ENCODE measurements at regions not wholly inside any gene's neighbourhood (a gene's known extent, or its start where the extent isn't known, plus 50 kb on each side); places are given as distances from the start of the nearest gene placed in this dataset.
"Not testable (repeated sequence)": the region's sequence is repeated elsewhere in the genome, so short reads cannot be mapped to it uniquely, and the experiment has no call there.

DNA sequence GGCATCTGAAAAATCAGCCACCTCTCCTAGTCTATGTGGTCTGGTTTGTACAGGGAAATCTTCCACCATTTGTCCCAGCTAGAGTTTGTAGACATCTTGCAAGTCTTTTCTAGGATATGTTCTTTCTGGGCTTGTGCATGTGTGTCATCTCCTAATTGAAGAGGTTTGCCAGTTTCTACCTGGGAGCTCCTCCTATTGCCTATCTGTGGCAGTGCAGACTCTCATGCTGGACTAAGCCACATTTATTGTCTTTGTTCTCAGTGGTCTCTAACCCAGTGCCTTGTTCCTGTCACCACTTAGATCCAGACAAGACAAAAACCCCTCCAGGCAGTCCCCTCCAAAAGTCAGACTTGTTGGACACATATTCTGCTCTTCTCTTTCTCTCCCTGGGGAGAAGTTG lies 72.0 kb upstream of the MRPS9 start:
- Histone ChIP-seq H3K4me3 (ENCODE audit: low read depth, low read length) (no peak overlapping the region), H3K27me3 (no peaks in the 10 kb centered on the region), H3K4me1 (no peaks in the 10 kb centered on the region), H3K36me3 (no peaks in the 10 kb centered on the region), H3K9me3 (no peaks in the 10 kb centered on the region)
- TF ChIP-seq, protein P1, sequence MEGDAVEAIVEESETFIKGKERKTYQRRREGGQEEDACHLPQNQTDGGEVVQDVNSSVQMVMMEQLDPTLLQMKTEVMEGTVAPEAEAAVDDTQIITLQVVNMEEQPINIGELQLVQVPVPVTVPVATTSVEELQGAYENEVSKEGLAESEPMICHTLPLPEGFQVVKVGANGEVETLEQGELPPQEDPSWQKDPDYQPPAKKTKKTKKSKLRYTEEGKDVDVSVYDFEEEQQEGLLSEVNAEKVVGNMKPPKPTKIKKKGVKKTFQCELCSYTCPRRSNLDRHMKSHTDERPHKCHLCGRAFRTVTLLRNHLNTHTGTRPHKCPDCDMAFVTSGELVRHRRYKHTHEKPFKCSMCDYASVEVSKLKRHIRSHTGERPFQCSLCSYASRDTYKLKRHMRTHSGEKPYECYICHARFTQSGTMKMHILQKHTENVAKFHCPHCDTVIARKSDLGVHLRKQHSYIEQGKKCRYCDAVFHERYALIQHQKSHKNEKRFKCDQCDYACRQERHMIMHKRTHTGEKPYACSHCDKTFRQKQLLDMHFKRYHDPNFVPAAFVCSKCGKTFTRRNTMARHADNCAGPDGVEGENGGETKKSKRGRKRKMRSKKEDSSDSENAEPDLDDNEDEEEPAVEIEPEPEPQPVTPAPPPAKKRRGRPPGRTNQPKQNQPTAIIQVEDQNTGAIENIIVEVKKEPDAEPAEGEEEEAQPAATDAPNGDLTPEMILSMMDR (IDR thresholded peaks at IDR 0.05; ENCODE audit: low read depth, low read length), result no peak
- no peak for DNase-seq

DNA sequence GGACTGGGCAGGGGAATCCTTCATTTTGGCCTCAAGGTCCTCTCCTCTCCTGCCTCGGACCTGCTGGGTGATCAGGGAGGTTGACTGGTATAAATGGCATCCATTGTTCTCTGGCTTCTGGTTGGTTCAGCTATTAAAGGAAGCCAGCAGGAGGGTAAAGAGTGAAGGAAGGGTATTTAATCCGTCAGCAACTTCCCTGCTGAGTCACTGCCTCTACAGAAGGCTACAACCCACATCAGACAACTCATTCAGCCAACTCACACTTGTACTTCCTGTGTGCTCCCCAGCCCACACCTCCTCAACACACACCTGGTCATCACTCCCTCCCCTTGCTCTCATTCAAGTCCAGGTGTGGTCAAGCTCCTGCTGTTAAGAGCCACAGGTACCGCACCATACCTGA lies 68.3 kb upstream of the MRPS9 start:
- no peaks in the 10 kb centered on the region for H3K9me3 ChIP-seq
- TF ChIP-seq, protein P1 (IDR thresholded peaks at IDR 0.05; ENCODE audit: low read depth, low read length), result no peak
- H3K27me3 ChIP-seq, result no peaks in the 10 kb centered on the region
- H3K4me3 ChIP-seq (ENCODE audit: low read depth, low read length), result no peak overlapping the region
- H3K36me3 ChIP-seq, result no peaks in the 10 kb centered on the region
- H3K4me1 ChIP-seq, result no peaks in the 10 kb centered on the region
- DNase-seq, result no peak

DNA sequence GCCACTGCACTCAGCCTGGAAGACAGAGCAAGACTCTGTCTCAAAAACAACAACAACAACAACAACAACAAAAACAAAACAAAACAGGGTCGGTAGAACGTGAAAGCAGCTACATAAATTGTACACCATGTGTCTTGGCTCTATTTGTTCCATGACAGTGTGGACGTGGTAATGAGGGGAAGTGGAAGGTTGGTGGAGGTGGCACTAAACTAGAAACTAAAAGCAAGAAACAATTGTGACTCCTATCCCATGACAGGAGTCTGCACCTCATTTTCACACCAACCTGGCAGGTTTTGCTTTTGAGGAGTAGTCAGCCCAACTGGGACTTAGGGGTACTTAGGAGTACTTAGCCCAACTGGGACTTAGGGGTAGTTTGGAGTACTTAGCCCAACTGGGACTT lies 62.5 kb upstream of the MRPS9 start:
- no peak for DNase-seq
- Histone ChIP-seq H3K9me3 (no peaks in the 10 kb centered on the region), H3K4me3 (ENCODE audit: low read depth, low read length) (no peak overlapping the region), H3K27me3 (no peaks in the 10 kb centered on the region), H3K36me3 (no peaks in the 10 kb centered on the region), H3K4me1 (no peaks in the 10 kb centered on the region)
- TF ChIP-seq, protein P1 (IDR thresholded peaks at IDR 0.05; ENCODE audit: low read depth, low read length), result no peak

DNA sequence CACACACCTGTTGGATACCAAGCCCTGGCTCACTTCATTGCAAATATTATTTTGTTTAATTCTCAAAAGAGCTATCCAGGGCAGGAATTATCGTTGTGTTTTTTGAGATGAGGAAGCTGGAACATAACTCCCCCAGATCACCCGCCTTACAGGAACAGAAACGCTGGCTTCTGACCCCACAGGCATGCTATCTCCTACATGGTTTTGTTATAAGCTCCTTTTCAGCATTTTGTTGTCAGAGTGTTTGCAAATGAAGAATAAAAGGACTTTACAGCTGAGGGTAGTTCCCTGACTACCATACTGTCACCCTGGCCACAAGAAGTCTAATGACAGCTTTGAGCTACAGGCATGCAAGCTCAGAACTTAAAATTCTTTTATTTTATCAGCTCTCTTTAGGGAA lies 62.0 kb upstream of the MRPS9 start:
- H3K4me1 ChIP-seq, result no peaks in the 10 kb centered on the region
- no peak for DNase-seq
- TF ChIP-seq, protein P1 (IDR thresholded peaks at IDR 0.05; ENCODE audit: low read depth, low read length), result no peak
- no peaks in the 10 kb centered on the region for H3K9me3 ChIP-seq
- no peaks in the 10 kb centered on the region for H3K27me3 ChIP-seq
- no peak overlapping the region for H3K4me3 ChIP-seq (ENCODE audit: low read depth, low read length)
- H3K36me3 ChIP-seq, result no peaks in the 10 kb centered on the region

DNA sequence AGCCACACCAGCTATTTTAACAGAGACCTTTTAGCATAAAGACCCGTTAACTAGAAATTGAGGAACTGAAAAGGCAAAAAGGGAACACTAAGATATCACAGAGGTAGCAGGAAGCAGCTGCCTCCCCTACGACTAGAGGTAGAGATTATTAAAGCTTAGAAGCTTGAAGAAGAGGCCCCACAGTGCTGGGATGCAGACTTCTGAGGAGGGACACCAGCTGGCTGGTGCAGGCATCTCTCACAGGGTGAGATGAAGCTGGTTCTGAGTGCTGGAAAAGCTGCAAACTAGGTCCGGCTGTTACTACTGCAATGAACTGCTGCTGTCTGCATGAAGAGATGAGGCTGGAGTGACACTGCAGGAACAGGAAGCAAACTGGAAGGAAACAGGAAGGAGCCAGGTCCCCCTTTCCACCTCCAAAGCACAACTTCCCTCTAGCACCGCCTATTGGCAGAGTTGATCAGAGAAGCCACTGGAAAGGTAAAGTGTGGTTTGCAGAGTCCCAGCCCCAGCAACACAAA lies 61.2 kb upstream of the MRPS9 start:
- no peaks in the 10 kb centered on the region for H3K9me3 ChIP-seq
- peak; percentile 27 for DNase-seq
- H3K27me3 ChIP-seq, result no peaks in the 10 kb centered on the region
- H3K36me3 ChIP-seq, result no peaks in the 10 kb centered on the region
- H3K4me1 ChIP-seq, result no peaks in the 10 kb centered on the region
- TF ChIP-seq, protein P1 (IDR thresholded peaks at IDR 0.05; ENCODE audit: low read depth, low read length), result peak; percentile 44
- H3K4me3 ChIP-seq (ENCODE audit: low read depth, low read length), result no peak overlapping the region

DNA sequence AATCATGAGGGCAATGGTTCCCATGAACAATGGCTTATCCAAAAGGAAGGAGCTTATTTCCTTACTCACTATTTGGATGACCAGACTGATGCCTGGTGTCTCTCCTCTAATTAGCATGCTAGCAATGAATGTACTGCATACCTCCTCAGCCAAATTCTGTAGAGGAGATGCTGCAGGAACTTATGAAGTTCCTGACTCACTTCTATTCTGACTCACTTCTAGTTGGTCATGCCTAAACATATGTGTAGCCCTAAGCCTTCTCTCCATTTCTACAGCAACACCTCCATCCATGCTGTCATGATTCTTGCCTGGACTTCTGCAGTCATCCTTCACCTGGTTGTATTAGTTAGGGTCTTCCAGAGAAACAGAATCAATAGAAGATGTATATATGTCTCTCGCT lies 59.9 kb upstream of the MRPS9 start:
- TF ChIP-seq, protein P1 (IDR thresholded peaks at IDR 0.05; ENCODE audit: low read depth, low read length), result no peak
- H3K4me3 ChIP-seq (ENCODE audit: low read depth, low read length), result no peak overlapping the region
- no peaks in the 10 kb centered on the region for H3K27me3 ChIP-seq
- H3K9me3 ChIP-seq, result no peaks in the 10 kb centered on the region
- no peaks in the 10 kb centered on the region for H3K36me3 ChIP-seq
- no peak for DNase-seq
- no peaks in the 10 kb centered on the region for H3K4me1 ChIP-seq

DNA sequence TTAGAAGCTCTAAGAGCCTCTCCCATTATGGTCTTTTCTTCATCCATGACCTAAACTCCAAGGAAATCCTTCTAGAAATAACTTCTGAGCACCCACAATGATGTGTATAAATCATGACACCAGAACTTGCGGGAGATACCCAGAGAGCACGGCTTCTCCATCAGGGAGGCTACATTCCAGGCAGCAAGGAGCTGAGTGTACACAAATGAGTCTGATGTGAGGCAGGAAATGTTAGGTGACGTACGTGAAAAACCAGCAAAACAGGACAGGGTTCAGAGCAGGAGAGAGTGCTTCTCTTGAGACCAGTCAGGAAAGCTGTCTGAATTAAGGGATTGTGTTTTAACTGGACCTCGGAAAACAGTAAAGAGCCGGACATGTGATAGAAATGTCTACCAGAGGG lies 58.1 kb upstream of the MRPS9 start:
- not testable (repeated sequence) for DNase-seq; H3K4me3 ChIP-seq (ENCODE audit: low read depth, low read length); H3K27me3 ChIP-seq; H3K36me3 ChIP-seq; H3K4me1 ChIP-seq; H3K9me3 ChIP-seq
